K562 (cell line): ENCODE measurements at regions not wholly inside any gene's neighbourhood (a gene's known extent, or its start where the extent isn't known, plus 50 kb on each side); places are given as distances from the start of the nearest gene placed in this dataset.

Source experiments
- ATAC-seq: fragments of 200-7000 bp; cut with Tn5 transposase; 3 replicates; pipeline ENCODE4 v1.9.1; 2020; ENCODE audit warnings: moderate library complexity
- BruUV-seq: library from RNA; stranded (reverse); fragments of 400-500 nt; replicated peaks from 2 replicates; lab custom pipeline; 2021; lab: Mats Ljungman, UMichigan
- CTCF ChIA-PET: fragments of 300-600 bp; formaldehyde crosslinking; extraction: SDS; loops from one replicate; lab custom pipeline; 2021; ENCODE audit warnings: low intra/inter-chr PET ratio; lab: Yijun Ruan, JAX
- POLR2A ChIA-PET: fragments of 300-600, 350-650 bp; sonication (Branson Sonifier 250); formaldehyde crosslinking; extraction: SDS; loops from one replicate; lab custom pipeline; 2021; ENCODE audit warnings: antibody characterized with exemption, inconsistent platforms; lab: Yijun Ruan, JAX
- DNase-seq, 4 experiments: peaks; one replicate each; pipeline versions ENCODE4 v3.0.0 to v3.0.0-alpha.2; 2011 to 2018; ENCODE audit warnings: low spot score in 3 of 4, mixed read lengths in 3 of 4; ENCODE audit errors: extremely low read depth in 1 of 4
- FAIRE-seq: peaks from 2 replicates; lab custom pipeline; 2011; peaks lifted over from hg19 to GRCh38; lab: Jason Lieb, UNC
- H2AFZ ChIP-seq: 2 replicates; pipeline ENCODE4 v1.6.0; 2011; ENCODE audit warnings: low read depth, low read length, control low read depth, inconsistent platforms
- H3K27ac ChIP-seq: fragments of 200-600 bp; 3 replicates; pipeline ENCODE4 v1.8.0; 2011; ENCODE audit warnings: low read depth, mild to moderate bottlenecking, control low read depth, inconsistent platforms, low read length, moderate library complexity, mixed read lengths; ENCODE audit errors: extremely low read depth
- H3K27me3 ChIP-seq, 2 experiments: fragments of 300-600 bp in 1 of 2; 2 replicates in 1 of 2; 3 replicates in 1 of 2; pipeline versions ENCODE4 v1.6.0 to v1.8.0; 2011; ENCODE audit warnings: inconsistent platforms in 2 of 2, low read length in 2 of 2, mild to moderate bottlenecking in 1 of 2, mixed read lengths in 1 of 2, moderate library complexity in 1 of 2; ENCODE audit not compliant: control insufficient read depth in 2 of 2, insufficient read depth in 2 of 2
- H3K36me3 ChIP-seq: fragments of 300-600 bp; 3 replicates; pipeline ENCODE4 v1.8.0; 2011; ENCODE audit warnings: mild to moderate bottlenecking, low read length, inconsistent platforms; ENCODE audit not compliant: control insufficient read depth, insufficient read depth
- H3K4me1 ChIP-seq, 2 experiments: fragments of 200-600 bp in 1 of 2; replicated peaks in 1 of 2; 2 replicates in 1 of 2; 3 replicates in 1 of 2; pipeline versions ENCODE4 v1.5.1 to v1.8.0; 2011; ENCODE audit warnings: inconsistent platforms in 2 of 2, low read length in 2 of 2, mild to moderate bottlenecking in 1 of 2, mixed read lengths in 1 of 2, moderate library complexity in 1 of 2; ENCODE audit not compliant: control insufficient read depth in 2 of 2, insufficient read depth in 2 of 2
- H3K4me2 ChIP-seq: 2 replicates; pipeline ENCODE4 v1.6.1; 2011; ENCODE audit warnings: low read length, control low read depth, inconsistent platforms, mixed read lengths; ENCODE audit not compliant: insufficient read depth
- H3K4me3 ChIP-seq: fragments of 200-600 bp; sonication (generic), shearing (Covaris generic); 2 replicates; pipeline ENCODE4 v1.5.1; 2016; ENCODE audit warnings: control low read depth, inconsistent platforms
- H3K79me2 ChIP-seq: fragments of 200-600 bp; 3 replicates; pipeline ENCODE4 v1.8.0; 2011; ENCODE audit warnings: low read length, inconsistent platforms; ENCODE audit not compliant: control insufficient read depth, insufficient read depth
- H3K9ac ChIP-seq, 2 experiments: 2 replicates each; pipeline versions ENCODE4 v1.6.0 to v1.6.1; 2011; ENCODE audit warnings: low read depth in 2 of 2, low read length in 2 of 2, control low read depth in 1 of 2, inconsistent platforms in 1 of 2, mild to moderate bottlenecking in 1 of 2, mixed read lengths in 1 of 2; ENCODE audit not compliant: insufficient read depth in 1 of 2
- H3K9me1 ChIP-seq: one replicate; pipeline ENCODE4 v1.6.0; 2011; ENCODE audit warnings: inconsistent platforms, mild to moderate bottlenecking, low read length, moderate library complexity; ENCODE audit not compliant: control insufficient read depth, insufficient read depth
- H3K9me3 ChIP-seq: replicated peaks from 2 replicates; pipeline ENCODE4 v1.5.1; 2011; ENCODE audit warnings: low read depth, low read length, inconsistent platforms; ENCODE audit not compliant: control insufficient read depth, insufficient read depth
- H4K20me1 ChIP-seq: replicated peaks from 2 replicates; pipeline ENCODE4 v1.6.1; 2011; ENCODE audit warnings: low read length, inconsistent platforms, mixed read lengths; ENCODE audit not compliant: control insufficient read depth, insufficient read depth
- FOXK1 ChIP-seq: sonication (generic); formaldehyde crosslinking; IDR thresholded peaks from 2 replicates; pipeline ENCODE4 v1.8.0; 2022; ENCODE audit warnings: missing genetic modification reagents, mild to moderate bottlenecking, borderline replicate concordance
- NFE2L1 ChIP-seq: fragments of 450-650 bp; IDR thresholded peaks from 2 replicates; pipeline ENCODE4 v1.6.1; 2016; ENCODE audit warnings: missing genetic modification characterization, low read depth, mild to moderate bottlenecking, missing compliant biosample characterization, moderate library complexity, borderline replicate concordance
- STAT5A ChIP-seq: IDR thresholded peaks from 2 replicates; pipeline ENCODE4 v1.6.1; 2012; ENCODE audit warnings: low read length, inconsistent platforms, borderline replicate concordance
- ZBED1 ChIP-seq: IDR thresholded peaks from 2 replicates; pipeline ENCODE4 v1.6.1; 2014
- ZBTB1 ChIP-seq: sonication (generic); formaldehyde crosslinking; IDR thresholded peaks from 2 replicates; pipeline ENCODE4 v1.8.1; 2023; ENCODE audit warnings: missing genetic modification reagents, low read depth, mild to moderate bottlenecking, borderline replicate concordance
- ZNF75A ChIP-seq: fragments of 450-650 bp; formaldehyde crosslinking; IDR thresholded peaks from 2 replicates; pipeline ENCODE4 v1.4.0; 2020; ENCODE audit warnings: mild to moderate bottlenecking
- WGBS: fragments of 100-300 bp; shearing (Covaris generic); methylation state at CpG from one replicate; pipeline ENCODE4 v1.1.6; 2016; ENCODE audit warnings: low coverage, mixed read lengths; ENCODE audit not compliant: insufficient coverage; ENCODE audit errors: missing lambda C conversion rate; 5-methylcytosine and 5-hydroxymethylcytosine counted together
- in situ Hi-C: fragments of 300-500 bp; cut with MboI; formaldehyde crosslinking; loops from 4 replicates; pipeline ENCODE4 v1.15.0; 2018; ENCODE audit warnings: inconsistent platforms, mixed read lengths
- intact Hi-C: fragments of 100-400 bp; cut with micrococcal nuclease; formaldehyde crosslinking; loops from 2 replicates; pipeline ENCODE4 v1.14.2; 2022
- TF ChIP-seq, protein P1 (sequence below): fragments of 250-450 bp; sonication (Bioruptor Pico); IDR thresholded peaks from 2 replicates; pipeline ENCODE4 v1.9.0; 2021; ENCODE audit warnings: mild to moderate bottlenecking
- TF ChIP-seq, protein P2 (sequence below): fragments of 250-450 bp; sonication (Bioruptor Pico); IDR thresholded peaks from 2 replicates; pipeline ENCODE4 v1.5.0; 2020; ENCODE audit warnings: mild to moderate bottlenecking
- TF ChIP-seq, protein P3 (sequence below): fragments of 250-450 bp; sonication (Bioruptor Pico); IDR thresholded peaks from 2 replicates; pipeline ENCODE4 v1.8.0; 2021; ENCODE audit warnings: moderate library complexity, mild to moderate bottlenecking, inconsistent platforms

GRCh38 chr14:94952097-94952496 lies 182.2 kb upstream of the GSC start:
- Histone ChIP-seq H3K4me2 (no peak overlapping the region), H3K9me3 (no peaks in the 10 kb centered on the region), H3K9ac (no peak overlapping the region), H3K4me1 (no peaks in the 10 kb centered on the region), H3K27ac (no peak overlapping the region), H2AFZ (no peak overlapping the region), H3K9me1 (no peaks in the 10 kb centered on the region), H3K27me3 (no peaks in the 10 kb centered on the region; a peak in 1 of 5 replicates), H3K36me3 (no peaks in the 10 kb centered on the region), H4K20me1 (no peaks in the 10 kb centered on the region), H3K4me3 (no peak overlapping the region), H3K79me2 (no peaks in the 10 kb centered on the region)
- ATAC-seq (no peak), DNase-seq (no peak), FAIRE-seq (no peak)
- 3% methylated on average over 6 of the region's 7 CpGs for WGBS
- TF ChIP-seq ZBTB1 (CRISPR knock-in tag) (no peak), ZBED1 (no peak), ZNF75A (CRISPR knock-in tag) (no peak), NFE2L1 (tag) (no peak), FOXK1 (no peak), STAT5A (no peak)
- TF ChIP-seq, protein P1, sequence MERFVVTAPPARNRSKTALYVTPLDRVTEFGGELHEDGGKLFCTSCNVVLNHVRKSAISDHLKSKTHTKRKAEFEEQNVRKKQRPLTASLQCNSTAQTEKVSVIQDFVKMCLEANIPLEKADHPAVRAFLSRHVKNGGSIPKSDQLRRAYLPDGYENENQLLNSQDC = no peak
- TF ChIP-seq, protein P2, sequence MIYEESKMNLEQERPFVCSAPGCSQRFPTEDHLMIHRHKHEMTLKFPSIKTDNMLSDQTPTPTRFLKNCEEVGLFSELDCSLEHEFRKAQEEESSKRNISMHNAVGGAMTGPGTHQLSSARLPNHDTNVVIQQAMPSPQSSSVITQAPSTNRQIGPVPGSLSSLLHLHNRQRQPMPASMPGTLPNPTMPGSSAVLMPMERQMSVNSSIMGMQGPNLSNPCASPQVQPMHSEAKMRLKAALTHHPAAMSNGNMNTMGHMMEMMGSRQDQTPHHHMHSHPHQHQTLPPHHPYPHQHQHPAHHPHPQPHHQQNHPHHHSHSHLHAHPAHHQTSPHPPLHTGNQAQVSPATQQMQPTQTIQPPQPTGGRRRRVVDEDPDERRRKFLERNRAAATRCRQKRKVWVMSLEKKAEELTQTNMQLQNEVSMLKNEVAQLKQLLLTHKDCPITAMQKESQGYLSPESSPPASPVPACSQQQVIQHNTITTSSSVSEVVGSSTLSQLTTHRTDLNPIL = no peak
- TF ChIP-seq, protein P3, sequence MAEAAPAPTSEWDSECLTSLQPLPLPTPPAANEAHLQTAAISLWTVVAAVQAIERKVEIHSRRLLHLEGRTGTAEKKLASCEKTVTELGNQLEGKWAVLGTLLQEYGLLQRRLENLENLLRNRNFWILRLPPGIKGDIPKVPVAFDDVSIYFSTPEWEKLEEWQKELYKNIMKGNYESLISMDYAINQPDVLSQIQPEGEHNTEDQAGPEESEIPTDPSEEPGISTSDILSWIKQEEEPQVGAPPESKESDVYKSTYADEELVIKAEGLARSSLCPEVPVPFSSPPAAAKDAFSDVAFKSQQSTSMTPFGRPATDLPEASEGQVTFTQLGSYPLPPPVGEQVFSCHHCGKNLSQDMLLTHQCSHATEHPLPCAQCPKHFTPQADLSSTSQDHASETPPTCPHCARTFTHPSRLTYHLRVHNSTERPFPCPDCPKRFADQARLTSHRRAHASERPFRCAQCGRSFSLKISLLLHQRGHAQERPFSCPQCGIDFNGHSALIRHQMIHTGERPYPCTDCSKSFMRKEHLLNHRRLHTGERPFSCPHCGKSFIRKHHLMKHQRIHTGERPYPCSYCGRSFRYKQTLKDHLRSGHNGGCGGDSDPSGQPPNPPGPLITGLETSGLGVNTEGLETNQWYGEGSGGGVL (CRISPR knock-in tag) = no peak
- ChIA-PET CTCF (no interaction called here), POLR2A (no interaction called here)
- in situ Hi-C loops (no loop called here), intact Hi-C loops (no loop called here)
- BruUV-seq = no TSS peak
